ENCODE measurements at regions not wholly inside any gene's neighbourhood (a gene's known extent, or its start where the extent isn't known, plus 50 kb on each side); places are given as distances from the start of the nearest gene placed in this dataset.

DNA sequence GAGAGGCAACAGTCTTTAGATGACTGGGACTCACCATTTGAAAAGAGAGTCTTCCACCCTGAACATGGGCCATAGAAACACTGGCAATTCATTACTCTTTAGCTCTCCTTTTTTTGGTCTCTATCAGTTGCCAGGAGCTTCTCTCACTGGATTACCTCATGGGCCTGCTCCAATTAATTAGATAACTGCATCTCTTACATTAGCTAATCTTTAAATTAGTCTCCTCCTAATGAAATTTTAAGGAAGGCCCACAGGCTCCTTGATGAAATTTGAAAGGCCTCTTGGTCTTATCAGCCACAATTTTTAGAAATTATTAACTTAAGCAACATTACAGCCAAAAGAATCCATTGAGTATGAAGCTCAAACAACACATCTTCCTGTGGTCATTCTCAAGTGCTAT lies 184.4 kb downstream of the UNC5CL start:
- no peak overlapping the region for H3K4me3 ChIP-seq (ENCODE audit: low read depth, low read length, poor library complexity, severe bottlenecking)
- TF ChIP-seq, protein P1, sequence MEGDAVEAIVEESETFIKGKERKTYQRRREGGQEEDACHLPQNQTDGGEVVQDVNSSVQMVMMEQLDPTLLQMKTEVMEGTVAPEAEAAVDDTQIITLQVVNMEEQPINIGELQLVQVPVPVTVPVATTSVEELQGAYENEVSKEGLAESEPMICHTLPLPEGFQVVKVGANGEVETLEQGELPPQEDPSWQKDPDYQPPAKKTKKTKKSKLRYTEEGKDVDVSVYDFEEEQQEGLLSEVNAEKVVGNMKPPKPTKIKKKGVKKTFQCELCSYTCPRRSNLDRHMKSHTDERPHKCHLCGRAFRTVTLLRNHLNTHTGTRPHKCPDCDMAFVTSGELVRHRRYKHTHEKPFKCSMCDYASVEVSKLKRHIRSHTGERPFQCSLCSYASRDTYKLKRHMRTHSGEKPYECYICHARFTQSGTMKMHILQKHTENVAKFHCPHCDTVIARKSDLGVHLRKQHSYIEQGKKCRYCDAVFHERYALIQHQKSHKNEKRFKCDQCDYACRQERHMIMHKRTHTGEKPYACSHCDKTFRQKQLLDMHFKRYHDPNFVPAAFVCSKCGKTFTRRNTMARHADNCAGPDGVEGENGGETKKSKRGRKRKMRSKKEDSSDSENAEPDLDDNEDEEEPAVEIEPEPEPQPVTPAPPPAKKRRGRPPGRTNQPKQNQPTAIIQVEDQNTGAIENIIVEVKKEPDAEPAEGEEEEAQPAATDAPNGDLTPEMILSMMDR (IDR thresholded peaks at IDR 0.05; ENCODE audit: low read length) = no peak
- H3K4me1 ChIP-seq (ENCODE audit: insufficient read depth, low read length, severe bottlenecking) = no peaks in the 10 kb centered on the region
- H3K79me2 ChIP-seq (ENCODE audit: insufficient read depth, low read length) = no peaks in the 10 kb centered on the region
- H3K4me2 ChIP-seq (ENCODE audit: low read length) = no peak overlapping the region
- no peak overlapping the region for H2AFZ ChIP-seq (ENCODE audit: low read length)
- no peaks in the 10 kb centered on the region for H4K20me1 ChIP-seq (ENCODE audit: insufficient read depth, low read length)
- H3K36me3 ChIP-seq (ENCODE audit: insufficient read depth, low read length) = no peaks in the 10 kb centered on the region
- no peaks in the 10 kb centered on the region for H3K9me3 ChIP-seq (ENCODE audit: low read length)
- H3K27me3 ChIP-seq (ENCODE audit: insufficient read depth, low read length) = no peaks in the 10 kb centered on the region
- no peaks in the 10 kb centered on the region for H3K9me2 ChIP-seq (ENCODE audit: low read depth, low read length)
- H3K9ac ChIP-seq (ENCODE audit: low read length) = no peak overlapping the region
- H3F3A ChIP-seq (ENCODE audit: insufficient read depth, low read length) = no peaks in the 10 kb centered on the region
- no peak overlapping the region for H3K27ac ChIP-seq (ENCODE audit: low read depth, low read length, poor library complexity, severe bottlenecking)

DNA sequence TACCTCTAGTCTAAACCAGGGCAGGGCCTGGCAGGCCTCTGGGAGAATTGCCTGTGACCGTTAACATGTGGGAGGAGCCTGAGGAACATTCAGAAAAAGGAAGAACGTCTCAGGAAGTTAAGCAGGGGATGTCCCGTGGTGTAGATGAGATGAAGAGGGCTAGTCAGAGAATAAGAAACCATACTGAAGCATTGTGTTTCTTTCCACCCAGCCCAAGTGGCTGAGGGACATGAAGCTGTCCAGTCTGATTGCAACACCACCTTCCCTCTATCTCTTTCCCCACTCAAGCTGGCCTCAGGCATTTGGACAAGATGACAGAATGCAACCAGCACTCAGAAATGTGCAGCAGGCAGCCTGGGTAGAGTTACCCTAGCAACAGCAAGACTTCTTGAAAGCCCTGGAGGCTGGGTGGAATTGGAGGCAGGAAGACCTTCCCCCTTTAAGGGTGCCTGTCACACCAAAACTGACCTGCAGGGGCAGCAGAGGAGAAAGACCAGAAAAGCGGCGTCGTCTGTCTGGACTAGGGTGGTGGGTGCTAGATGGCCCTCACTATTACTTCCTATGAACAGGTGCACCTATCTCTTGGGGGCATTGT lies 186.1 kb downstream of the UNC5CL start:
- Histone ChIP-seq H3K9ac (ENCODE audit: low read length) (no peak overlapping the region), H3K4me3 (ENCODE audit: low read depth, low read length, poor library complexity, severe bottlenecking) (no peak overlapping the region), H3K4me2 (ENCODE audit: low read length) (no peak overlapping the region), H3K9me3 (ENCODE audit: low read length) (no peaks in the 10 kb centered on the region), H3F3A (ENCODE audit: insufficient read depth, low read length) (no peaks in the 10 kb centered on the region), H3K27ac (ENCODE audit: low read depth, low read length, poor library complexity, severe bottlenecking) (no peak overlapping the region), H3K4me1 (ENCODE audit: insufficient read depth, low read length, severe bottlenecking) (no peaks in the 10 kb centered on the region), H4K20me1 (ENCODE audit: insufficient read depth, low read length) (no peaks in the 10 kb centered on the region), H3K9me2 (ENCODE audit: low read depth, low read length) (no peaks in the 10 kb centered on the region), H3K36me3 (ENCODE audit: insufficient read depth, low read length) (no peaks in the 10 kb centered on the region), H2AFZ (ENCODE audit: low read length) (no peak overlapping the region), H3K79me2 (ENCODE audit: insufficient read depth, low read length) (no peaks in the 10 kb centered on the region), H3K27me3 (ENCODE audit: insufficient read depth, low read length) (no peaks in the 10 kb centered on the region)
- TF ChIP-seq EZH2 (IDR thresholded peaks at IDR 0.05; ENCODE audit: borderline replicate concordance, low read length) = no peak
- TF ChIP-seq, protein P1 (IDR thresholded peaks at IDR 0.05; ENCODE audit: low read length) = peak; percentile 54; the same call in 1 of the 2 replicates

DNA sequence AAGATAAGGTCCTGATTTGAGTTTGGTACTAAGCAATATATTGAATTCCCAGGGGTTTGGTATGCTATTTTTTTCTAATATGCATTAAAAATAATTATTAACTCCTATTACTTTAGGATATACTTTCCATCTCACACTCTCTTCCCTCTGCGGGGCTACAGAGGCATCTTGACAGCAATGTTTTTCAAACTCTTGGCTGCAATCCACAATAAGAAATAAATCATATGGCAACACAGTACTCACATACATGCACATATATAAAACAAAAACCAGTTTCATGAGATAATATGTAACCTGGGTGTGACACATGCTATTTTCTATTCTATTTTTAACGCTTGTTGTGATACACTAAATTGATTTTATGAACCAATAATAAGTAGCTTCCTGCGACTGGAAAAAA lies 189.5 kb downstream of the UNC5CL start:
- TF ChIP-seq EZH2 (IDR thresholded peaks at IDR 0.05; ENCODE audit: borderline replicate concordance, low read length) = no peak
- TF ChIP-seq, protein P1 (IDR thresholded peaks at IDR 0.05; ENCODE audit: low read length) = no peak
- Histone ChIP-seq H4K20me1 (ENCODE audit: insufficient read depth, low read length) (no peaks in the 10 kb centered on the region), H2AFZ (ENCODE audit: low read length) (no peak overlapping the region), H3K9me3 (ENCODE audit: low read length) (no peaks in the 10 kb centered on the region), H3K27ac (ENCODE audit: low read depth, low read length, poor library complexity, severe bottlenecking) (no peak overlapping the region), H3K27me3 (ENCODE audit: insufficient read depth, low read length) (no peaks in the 10 kb centered on the region), H3K9ac (ENCODE audit: low read length) (no peak overlapping the region), H3K4me2 (ENCODE audit: low read length) (no peak overlapping the region), H3F3A (ENCODE audit: insufficient read depth, low read length) (no peaks in the 10 kb centered on the region), H3K9me2 (ENCODE audit: low read depth, low read length) (no peaks in the 10 kb centered on the region), H3K79me2 (ENCODE audit: insufficient read depth, low read length) (no peaks in the 10 kb centered on the region), H3K4me1 (ENCODE audit: insufficient read depth, low read length, severe bottlenecking) (no peaks in the 10 kb centered on the region), H3K4me3 (ENCODE audit: low read depth, low read length, poor library complexity, severe bottlenecking) (no peak overlapping the region), H3K36me3 (ENCODE audit: insufficient read depth, low read length) (no peaks in the 10 kb centered on the region)
